Bronchial epithelial cell (primary cell): ENCODE measurements at regions not wholly inside any gene's neighbourhood (a gene's known extent, or its start where the extent isn't known, plus 50 kb on each side); places are given as distances from the start of the nearest gene placed in this dataset.

ENCODE experiments used
- DNase-seq: peaks from one replicate; pipeline ENCODE4 v3.0.0-alpha.2; 2010; ENCODE audit warnings: low read depth
- FAIRE-seq: peaks from 2 replicates; lab custom pipeline; 2011; peaks lifted over from hg19 to GRCh38; lab: Jason Lieb, UNC
- H3K27me3 ChIP-seq: 2 replicates; pipeline ENCODE4 v1.5.1; 2011; ENCODE audit warnings: low read length; ENCODE audit not compliant: control insufficient read depth, insufficient read depth
- H3K36me3 ChIP-seq: 2 replicates; pipeline ENCODE4 v1.5.1; 2011; ENCODE audit warnings: low read length; ENCODE audit not compliant: control insufficient read depth, insufficient read depth
- H3K4me3 ChIP-seq: 2 replicates; pipeline ENCODE4 v1.5.1; 2011; ENCODE audit warnings: mild to moderate bottlenecking, low read depth, low read length, control low read depth
- CTCF ChIP-seq: IDR thresholded peaks from 2 replicates; pipeline ENCODE4 v1.5.1; 2011; ENCODE audit warnings: mild to moderate bottlenecking, moderate library complexity, low read length, control low read depth, inconsistent platforms; ENCODE audit not compliant: insufficient read depth, severe bottlenecking

GRCh38 chr13:30103161-30103840, 204.1 kb downstream of the KATNAL1 start:
- H3K36me3 ChIP-seq = no peaks in the 10 kb centered on the region
- H3K27me3 ChIP-seq = peaks cover 3% of the 10 kb centered on the region
- DNase-seq (no peak), FAIRE-seq (no peak)
- TF ChIP-seq CTCF = no peak
- H3K4me3 ChIP-seq = no peak overlapping the region

GRCh38 chr13:30100226-30100625, 207.1 kb downstream of the KATNAL1 start:
- no peaks in the 10 kb centered on the region for H3K36me3 ChIP-seq
- DNase-seq (no peak), FAIRE-seq (no peak)
- H3K4me3 ChIP-seq = no peak overlapping the region
- H3K27me3 ChIP-seq = peaks cover 3% of the 10 kb centered on the region
- TF ChIP-seq CTCF = no peak

- TF ChIP-seq CTCF = no peak
- Histone ChIP-seq H3K36me3 (no peaks in the 10 kb centered on the region), H3K27me3 (peaks cover 3% of the 10 kb centered on the region), H3K4me3 (no peak overlapping the region)
- no peak for DNase-seq
- FAIRE-seq = no peak
Observed at GRCh38 chr13:30097701-30098100, 209.7 kb downstream of the KATNAL1 start.

- H3K36me3 ChIP-seq = no peaks in the 10 kb centered on the region
- peaks cover 3% of the 10 kb centered on the region for H3K27me3 ChIP-seq
- no peak for TF ChIP-seq CTCF
- H3K4me3 ChIP-seq = no peak overlapping the region
- DNase-seq (no peak), FAIRE-seq (no peak)
Observed at GRCh38 chr13:30097089-30097488, 210.3 kb downstream of the KATNAL1 start.

GRCh38 chr13:30094015-30094414, 213.3 kb downstream of the KATNAL1 start:
- DNase-seq = no peak
- TF ChIP-seq CTCF = no peak
- Histone ChIP-seq H3K27me3 (peaks cover 3% of the 10 kb centered on the region), H3K4me3 (no peak overlapping the region), H3K36me3 (no peaks in the 10 kb centered on the region)
- FAIRE-seq = no peak

GRCh38 chr13:30093236-30093635, 214.1 kb downstream of the KATNAL1 start:
- no peak for FAIRE-seq
- no peak for TF ChIP-seq CTCF
- H3K36me3 ChIP-seq = no peaks in the 10 kb centered on the region
- H3K27me3 ChIP-seq = no peaks in the 10 kb centered on the region
- DNase-seq = no peak
- H3K4me3 ChIP-seq = no peak overlapping the region
